GM18868 (cell line): ENCODE measurements at regions not wholly inside any gene's neighbourhood (a gene's known extent, or its start where the extent isn't known, plus 50 kb on each side); places are given as distances from the start of the nearest gene placed in this dataset.

Experiments
- ATAC-seq: cut with Tn5 transposase; IDR thresholded peaks from one replicate; pipeline ENCODE4 v1.9.1; 2021; ENCODE audit warnings: mild to moderate bottlenecking, moderate library complexity; ENCODE audit not compliant: unreplicated experiment

GRCh38 chr2:126177479-126177878 lies 478.5 kb upstream of the GYPC start:
- ATAC-seq: no peak

- ATAC-seq: no peak
Measured at GRCh38 chr2:126187668-126188067, 468.3 kb upstream of the GYPC start.

- no peak for ATAC-seq
Measured at GRCh38 chr2:126189527-126189926, 466.4 kb upstream of the GYPC start.

- no peak for ATAC-seq
Measured at GRCh38 chr2:126200538-126200937, 455.4 kb upstream of the GYPC start.

GRCh38 chr2:126208266-126208665 lies 447.7 kb upstream of the GYPC start:
- no peak for ATAC-seq

GRCh38 chr2:126212735-126213134 lies 443.2 kb upstream of the GYPC start:
- ATAC-seq: no peak

GRCh38 chr2:126219081-126219480 lies 436.9 kb upstream of the GYPC start:
- no peak for ATAC-seq

- ATAC-seq: no peak
Measured at GRCh38 chr2:126220331-126220730, 435.6 kb upstream of the GYPC start.

- no peak for ATAC-seq
Measured at GRCh38 chr2:126221506-126221905, 434.5 kb upstream of the GYPC start.

GRCh38 chr2:126222278-126222677 lies 433.7 kb upstream of the GYPC start:
- no peak for ATAC-seq

GRCh38 chr2:126224776-126225175 lies 431.2 kb upstream of the GYPC start:
- no peak for ATAC-seq

- no peak for ATAC-seq
Measured at GRCh38 chr2:126227250-126227649, 428.7 kb upstream of the GYPC start.

GRCh38 chr2:126228531-126228930 lies 427.4 kb upstream of the GYPC start:
- ATAC-seq: no peak

- no peak for ATAC-seq
Measured at GRCh38 chr2:126238251-126238650, 417.7 kb upstream of the GYPC start.

- no peak for ATAC-seq
Measured at GRCh38 chr2:126239320-126239955, 416.5 kb upstream of the GYPC start.

- ATAC-seq: no peak
Measured at GRCh38 chr2:126241001-126241400, 415.0 kb upstream of the GYPC start.

GRCh38 chr2:126241411-126241810 lies 414.5 kb upstream of the GYPC start:
- no peak for ATAC-seq

GRCh38 chr2:126244937-126245336 lies 411.0 kb upstream of the GYPC start:
- peak; percentile 78 for ATAC-seq

- ATAC-seq: no peak
Measured at GRCh38 chr2:126253669-126254068, 402.3 kb upstream of the GYPC start.

- no peak for ATAC-seq
Measured at GRCh38 chr2:126264625-126265024, 391.3 kb upstream of the GYPC start.

GRCh38 chr2:126269911-126270310 lies 386.0 kb upstream of the GYPC start:
- ATAC-seq: no peak

- no peak for ATAC-seq
Measured at GRCh38 chr2:126270587-126270986, 385.4 kb upstream of the GYPC start.

- no peak for ATAC-seq
Measured at GRCh38 chr2:126272401-126272800, 383.6 kb upstream of the GYPC start.
